SH-SY5Y (cell line): ENCODE measurements at regions not wholly inside any gene's neighbourhood (a gene's known extent, or its start where the extent isn't known, plus 50 kb on each side); places are given as distances from the start of the nearest gene placed in this dataset.

Experiments used
- GATA2 ChIP-seq: IDR thresholded peaks from 2 replicates; pipeline ENCODE4 v1.6.1; 2011; ENCODE audit warnings: mild to moderate bottlenecking, low read depth, low read length
- GATA3 ChIP-seq: IDR thresholded peaks from 2 replicates; pipeline ENCODE4 v1.6.1; 2011; ENCODE audit warnings: low read depth, mild to moderate bottlenecking, low read length, moderate library complexity

- TF ChIP-seq GATA2 (no peak), GATA3 (no peak)
Measured at GRCh38 chr13:106621833-106622232, 53.9 kb upstream of the ARGLU1 start.
